K562 (cell line): ENCODE measurements at regions not wholly inside any gene's neighbourhood (a gene's known extent, or its start where the extent isn't known, plus 50 kb on each side); places are given as distances from the start of the nearest gene placed in this dataset.

Source experiments
- HDAC2 ChIP-seq: fragments of 450-650 bp; IDR thresholded peaks from 2 replicates; pipeline ENCODE4 v1.6.1; 2016; ENCODE audit warnings: mild to moderate bottlenecking
- NFIC ChIP-seq: fragments of 450-650 bp; IDR thresholded peaks from 2 replicates; pipeline ENCODE4 v1.6.1; 2017; ENCODE audit warnings: mild to moderate bottlenecking, inconsistent platforms
- SREBF1 ChIP-seq: fragments of 150-350 bp; IDR thresholded peaks from 2 replicates; pipeline ENCODE4 v1.6.1; 2014; ENCODE audit warnings: antibody characterized with exemption, low read depth, low read length, borderline replicate concordance
- TF ChIP-seq, protein P1 (sequence below): fragments of 450-650 bp; IDR thresholded peaks from 2 replicates; pipeline ENCODE4 v1.6.1; 2016; ENCODE audit warnings: antibody characterized with exemption

DNA sequence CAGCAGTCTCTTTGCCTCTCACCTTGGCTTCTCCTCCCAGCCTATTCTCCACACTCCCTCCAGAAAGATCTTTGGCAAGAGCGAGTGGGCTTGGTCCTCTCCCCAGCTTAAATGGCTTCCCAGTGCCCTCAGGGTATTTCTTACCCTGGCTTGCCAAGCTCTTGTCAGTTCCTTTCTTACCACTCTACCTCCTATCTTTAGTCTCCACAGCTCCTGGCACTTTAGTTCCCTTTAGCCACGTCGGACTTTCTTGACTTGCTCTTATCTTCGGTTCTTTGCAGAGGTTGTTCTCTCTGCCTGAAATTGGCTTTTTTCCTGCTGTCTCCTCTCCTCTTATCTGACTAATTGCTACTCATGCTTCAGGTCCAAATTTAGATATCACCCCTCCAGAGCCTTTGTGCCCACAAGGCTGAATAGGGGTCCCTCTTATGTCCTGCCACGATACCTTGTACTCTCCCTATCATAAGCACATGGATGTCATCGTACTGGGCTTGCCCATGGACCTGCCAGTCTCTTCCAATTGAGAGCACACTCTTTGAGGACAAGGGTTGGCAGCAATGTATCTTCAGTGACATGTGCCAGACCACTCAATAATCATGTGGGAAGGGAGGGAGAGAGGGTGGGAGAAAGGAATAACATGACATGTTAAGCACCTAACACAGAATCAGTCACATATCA, 131.7 kb upstream of the CTAGE1 start:
- TF ChIP-seq SREBF1 (no peak), NFIC (no peak), HDAC2 (no peak)
- TF ChIP-seq, protein P1, sequence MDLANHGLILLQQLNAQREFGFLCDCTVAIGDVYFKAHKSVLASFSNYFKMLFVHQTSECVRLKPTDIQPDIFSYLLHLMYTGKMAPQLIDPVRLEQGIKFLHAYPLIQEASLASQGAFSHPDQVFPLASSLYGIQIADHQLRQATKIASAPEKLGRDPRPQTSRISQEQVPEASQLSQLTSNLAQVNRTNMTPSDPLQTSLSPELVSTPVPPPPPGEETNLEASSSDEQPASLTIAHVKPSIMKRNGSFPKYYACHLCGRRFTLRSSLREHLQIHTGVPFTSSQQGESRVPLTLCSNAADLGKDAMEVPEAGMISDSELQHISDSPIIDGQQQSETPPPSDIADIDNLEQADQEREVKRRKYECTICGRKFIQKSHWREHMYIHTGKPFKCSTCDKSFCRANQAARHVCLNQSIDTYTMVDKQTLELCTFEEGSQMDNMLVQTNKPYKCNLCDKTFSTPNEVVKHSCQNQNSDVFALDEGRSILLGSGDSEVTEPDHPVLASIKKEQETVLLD = no peak
